ENCODE measurements at regions not wholly inside any gene's neighbourhood (a gene's known extent, or its start where the extent isn't known, plus 50 kb on each side); places are given as distances from the start of the nearest gene placed in this dataset.
"Not testable (repeated sequence)": the region's sequence is repeated elsewhere in the genome, so short reads cannot be mapped to it uniquely, and the experiment has no call there.

- H3K4me3 ChIP-seq, result no peak overlapping the region
- no peak overlapping the region for H3K27ac ChIP-seq
- no peak for DNase-seq (ENCODE audit: low spot score)
These were observed 212.5 kb upstream of the HAAO start for GRCh38 chr2:43004879-43005244.

GRCh38 chr2:43004126-43004865 lies 211.9 kb upstream of the HAAO start:
- not testable (repeated sequence) for H3K27ac ChIP-seq, H3K4me3 ChIP-seq
- DNase-seq (ENCODE audit: low spot score), result peak; percentile 46

More at GRCh38 chr2:43004879-43005244, 212.5 kb upstream of the HAAO start:
- no peak for TF ChIP-seq CTCF (IDR thresholded peaks at IDR 0.05)

- DNase-seq (ENCODE audit: low spot score), result peak; percentile 61
- TF ChIP-seq CTCF (IDR thresholded peaks at IDR 0.05), result no peak
- Histone ChIP-seq H3K4me3 (no peak overlapping the region), H3K27ac (no peak overlapping the region)
These were observed 211.3 kb upstream of the HAAO start for GRCh38 chr2:43003702-43004101.

- Histone ChIP-seq H3K4me3 (no peak overlapping the region), H3K27ac (no peak overlapping the region)
- peak; percentile 55 for DNase-seq (ENCODE audit: low spot score)
- TF ChIP-seq CTCF (IDR thresholded peaks at IDR 0.05), result no peak
These were observed 209.5 kb upstream of the HAAO start for GRCh38 chr2:43001787-43002468.

GRCh38 chr2:43001055-43001378 lies 208.6 kb upstream of the HAAO start:
- no peak overlapping the region for H3K27ac ChIP-seq
- TF ChIP-seq CTCF (IDR thresholded peaks at IDR 0.05), result no peak
- H3K4me3 ChIP-seq, result no peak overlapping the region
- no peak for DNase-seq (ENCODE audit: low spot score)

GRCh38 chr2:43000242-43001054 lies 208.1 kb upstream of the HAAO start:
- DNase-seq (ENCODE audit: low spot score), result peak; percentile 56
- TF ChIP-seq CTCF (IDR thresholded peaks at IDR 0.05), result no peak
- H3K4me3 ChIP-seq, result no peak overlapping the region
- no peak overlapping the region for H3K27ac ChIP-seq

- no peak overlapping the region for H3K4me3 ChIP-seq
- no peak overlapping the region for H3K27ac ChIP-seq
These were observed 207.5 kb upstream of the HAAO start for GRCh38 chr2:42999856-43000241.

More at GRCh38 chr2:42999856-43000241, 207.5 kb upstream of the HAAO start:
- peak; percentile 35 for DNase-seq (ENCODE audit: low spot score)
- no peak for TF ChIP-seq CTCF (IDR thresholded peaks at IDR 0.05)

Data from coronary artery (tissue), 2 donors.